ENCODE measurements at regions not wholly inside any gene's neighbourhood (a gene's known extent, or its start where the extent isn't known, plus 50 kb on each side); places are given as distances from the start of the nearest gene placed in this dataset.

DNA sequence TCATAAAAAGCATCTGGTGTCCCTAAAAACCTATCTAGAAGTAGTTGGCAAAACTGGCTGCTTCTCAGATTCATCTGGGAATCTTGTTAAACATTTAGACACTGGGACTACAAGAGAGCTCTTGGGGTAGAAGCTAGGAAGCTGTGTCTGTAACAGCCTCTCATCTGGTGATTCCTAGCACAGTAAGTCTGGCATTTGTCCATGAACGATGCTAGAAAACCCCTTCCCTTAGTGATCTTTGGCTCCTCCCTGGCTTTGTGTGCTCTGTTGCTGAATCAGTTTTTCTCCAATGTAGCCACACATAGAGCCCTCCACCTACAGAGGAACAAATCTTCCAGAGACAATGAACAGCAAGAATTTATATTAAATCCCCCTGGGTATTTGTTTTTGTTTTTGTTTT lies 951.7 kb upstream of the LCORL start:
- DNase-seq (ENCODE audit: low read depth), result no peak

DNA sequence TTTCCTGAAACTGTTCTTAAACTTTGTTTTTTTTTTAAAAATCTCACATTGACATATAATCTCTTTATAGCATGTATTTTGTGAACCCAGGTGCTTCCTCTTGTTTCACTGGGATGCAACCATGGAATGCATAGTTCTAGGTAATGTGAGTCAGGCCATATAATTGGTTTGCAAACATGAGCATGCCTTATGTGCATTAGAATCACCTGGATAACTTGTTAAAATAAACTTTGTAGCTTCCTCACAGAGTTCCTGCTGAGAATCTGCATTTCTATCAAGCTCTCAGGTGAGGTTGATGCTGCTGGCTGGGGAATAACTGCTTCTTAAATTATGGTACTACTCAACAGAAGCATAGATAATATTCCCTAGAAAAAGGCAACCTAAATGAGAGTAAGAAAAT lies 940.3 kb upstream of the LCORL start:
- no peak for DNase-seq (ENCODE audit: low read depth)

DNA sequence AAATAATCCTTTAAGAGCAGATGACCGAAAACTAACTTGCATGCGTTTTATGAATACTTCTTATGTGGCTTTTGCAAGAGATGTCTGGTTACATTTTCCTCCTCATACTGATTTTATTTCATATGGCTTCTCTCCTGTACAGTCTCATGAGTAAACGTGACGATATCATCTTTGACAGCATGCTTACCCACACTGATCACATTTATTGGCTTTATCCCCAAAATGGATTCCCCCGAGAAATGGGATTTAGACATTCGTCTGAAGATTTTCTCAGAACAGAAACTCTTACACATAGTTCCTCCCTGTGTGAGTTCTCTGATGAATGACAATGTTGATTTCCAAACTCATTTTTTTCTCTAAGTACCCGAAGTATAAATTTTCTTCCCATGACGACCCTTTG lies 939.7 kb upstream of the LCORL start:
- DNase-seq (ENCODE audit: low read depth), result no peak

DNA sequence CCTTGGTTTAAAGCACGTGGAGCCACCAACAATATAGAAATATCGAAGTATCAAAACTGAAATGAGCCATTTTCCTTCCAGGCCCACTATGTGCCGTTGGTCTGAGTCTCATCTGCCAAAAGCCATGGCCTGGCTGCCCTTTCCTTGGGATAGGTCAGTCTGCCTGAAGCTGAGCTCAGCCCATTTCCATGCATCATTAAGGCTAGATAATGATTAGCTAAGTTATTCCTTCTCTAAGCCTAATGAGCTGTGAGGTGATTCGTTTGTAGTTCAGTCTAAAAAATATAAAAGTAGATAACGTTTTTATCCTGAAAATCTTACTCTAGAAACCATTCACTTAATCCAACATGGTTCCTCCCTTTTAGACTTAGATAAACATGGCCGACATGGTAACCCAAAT lies 936.2 kb upstream of the LCORL start:
- DNase-seq (ENCODE audit: low read depth), result no peak

DNA sequence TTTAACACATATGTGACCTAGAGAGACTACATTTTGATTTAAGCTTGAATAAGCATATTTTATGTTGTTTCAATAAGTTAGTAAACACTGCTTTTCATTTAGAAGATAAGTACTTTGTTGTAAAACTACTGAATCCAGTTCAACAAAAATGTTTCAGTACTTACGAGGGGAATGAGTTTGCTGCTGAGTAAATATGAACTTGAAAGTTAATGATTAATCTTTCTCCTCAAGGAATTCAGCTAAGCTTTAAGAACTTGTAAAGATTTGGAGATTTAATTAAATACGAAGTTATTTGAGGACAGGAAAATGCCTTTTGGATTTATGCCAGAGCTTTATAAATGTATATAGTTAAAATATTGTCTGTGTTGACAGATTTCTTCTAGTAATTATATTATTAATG lies 933.0 kb upstream of the LCORL start:
- DNase-seq (ENCODE audit: low read depth), result no peak

DNA sequence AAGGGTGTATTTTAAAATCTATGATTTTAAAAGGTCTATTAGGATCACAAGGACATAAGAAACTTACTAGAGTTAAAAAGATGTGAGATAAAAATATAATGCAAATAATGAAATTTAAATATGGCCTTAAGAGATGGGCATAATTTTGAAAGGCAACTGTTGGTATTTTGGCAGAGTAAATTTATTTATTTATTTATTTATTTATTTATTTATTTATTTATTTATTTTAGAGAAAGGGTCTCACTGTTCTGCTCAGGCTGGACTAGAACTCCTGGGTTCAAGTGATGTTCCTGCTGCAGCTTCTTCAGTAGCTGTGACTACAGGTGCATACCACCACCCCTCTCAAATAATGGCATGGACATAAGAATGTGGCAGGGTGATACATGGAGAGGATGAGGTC lies 932.1 kb upstream of the LCORL start:
- no peak for DNase-seq (ENCODE audit: low read depth)

DNA sequence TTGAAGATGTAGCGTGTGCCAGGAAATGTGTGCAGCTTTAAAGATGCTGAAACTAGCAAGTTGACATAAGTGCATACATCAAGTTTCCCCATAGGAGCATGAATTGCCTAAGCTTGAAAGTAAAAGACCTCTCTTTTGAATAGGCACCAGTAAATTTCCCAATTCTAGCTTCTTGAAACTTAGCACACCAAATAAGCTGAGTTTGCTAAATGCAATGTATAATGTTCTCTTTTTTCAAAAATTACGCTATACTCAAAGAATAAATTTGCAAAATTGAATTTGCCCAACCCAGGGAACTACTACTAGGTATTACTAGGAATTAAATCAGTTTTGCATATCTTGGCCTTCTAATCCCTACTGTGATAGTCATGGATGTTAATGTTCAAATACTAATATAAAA lies 923.9 kb upstream of the LCORL start:
- DNase-seq (ENCODE audit: low read depth), result no peak

DNA sequence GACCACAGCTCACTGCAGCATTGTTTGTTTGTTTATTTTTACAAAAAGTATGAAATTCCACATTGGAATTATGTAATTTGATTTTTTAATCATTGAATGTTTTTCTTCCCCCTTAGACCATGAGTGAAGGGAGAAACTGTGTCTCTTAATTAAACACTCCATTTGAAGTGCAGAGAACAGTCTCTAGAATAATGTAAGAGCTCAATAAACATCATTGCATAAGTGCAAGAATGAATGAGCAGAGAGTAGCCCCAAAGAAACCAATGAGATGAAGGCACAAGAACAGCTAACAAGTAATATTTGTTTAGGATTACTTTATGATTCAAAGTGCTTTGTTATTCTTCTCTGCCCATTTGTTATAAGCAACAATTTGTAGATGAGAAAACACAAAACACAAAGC lies 921.3 kb upstream of the LCORL start:
- DNase-seq (ENCODE audit: low read depth), result no peak

DNA sequence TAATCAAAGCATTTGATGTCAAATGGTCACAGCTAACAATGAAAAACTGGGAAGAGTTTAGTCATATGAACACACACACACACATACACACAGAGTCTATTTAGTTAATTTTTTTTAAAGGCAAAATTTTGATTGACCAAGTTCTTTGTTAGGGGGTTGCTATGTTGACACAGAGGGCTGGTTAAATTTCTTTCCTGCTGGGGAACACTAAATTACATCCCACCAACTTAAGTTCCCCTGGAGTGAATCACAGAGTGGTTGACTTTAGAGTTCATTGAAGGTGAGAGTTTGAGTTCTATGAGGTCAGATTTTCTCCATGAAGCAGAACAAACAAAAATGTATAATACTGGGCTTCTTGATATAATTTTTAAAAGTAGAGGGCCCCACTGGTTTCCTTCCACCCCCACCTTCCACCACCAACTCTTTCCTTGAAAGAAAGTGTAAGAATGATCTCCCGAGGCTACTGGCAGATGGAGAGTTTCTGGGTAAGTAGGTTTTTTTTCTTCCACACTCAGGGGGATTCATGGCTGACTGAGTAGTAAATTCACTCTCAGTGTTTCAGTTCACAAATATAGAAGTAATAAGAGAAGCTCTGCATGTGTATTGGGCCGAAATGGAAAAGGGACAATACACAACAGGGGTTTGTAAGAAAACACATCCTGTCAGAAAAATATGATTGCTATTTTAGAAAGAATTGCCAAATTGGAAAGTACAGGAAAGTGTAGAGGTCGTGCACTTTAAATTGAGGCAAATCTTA lies 917.0 kb upstream of the LCORL start:
- no peak for DNase-seq (ENCODE audit: low read depth)

DNA sequence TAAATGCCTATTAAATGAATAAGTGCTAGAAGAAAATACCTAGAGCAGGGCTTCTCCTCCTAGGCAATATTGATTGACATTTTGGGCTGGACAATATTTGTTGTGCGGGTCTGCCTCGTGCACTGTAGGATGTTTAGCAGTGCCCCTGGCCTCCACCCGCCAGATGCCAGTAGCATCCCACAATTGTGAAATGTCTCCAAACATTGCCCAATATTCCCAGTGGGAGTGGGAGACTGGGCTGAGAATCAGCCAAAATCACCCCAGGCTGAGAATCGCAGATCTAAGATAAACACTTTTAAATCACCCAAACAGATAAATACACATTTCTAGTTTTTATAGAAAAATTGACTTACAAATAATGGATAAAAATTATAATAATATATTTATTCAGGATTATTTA lies 916.2 kb upstream of the LCORL start:
- no peak for DNase-seq (ENCODE audit: low read depth)

DNA sequence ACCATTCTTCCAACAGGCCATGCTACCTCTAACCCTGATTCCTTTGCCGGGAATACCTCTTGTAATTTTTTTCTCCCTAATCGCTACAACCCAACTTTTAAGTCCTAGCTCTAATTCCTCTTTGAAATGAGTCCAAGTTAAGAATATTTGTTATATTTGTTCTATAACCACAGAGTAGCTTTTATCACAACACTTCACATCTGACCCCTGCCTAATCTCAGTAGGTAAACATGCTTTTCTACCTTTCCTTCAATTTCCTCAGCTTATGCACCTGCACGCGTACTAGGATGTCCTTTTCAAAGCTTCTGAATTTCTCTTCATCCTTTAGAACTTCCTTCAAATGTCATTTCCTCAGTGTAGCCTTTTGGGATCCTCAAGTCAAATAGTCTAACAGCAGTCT lies 915.5 kb upstream of the LCORL start:
- DNase-seq (ENCODE audit: low read depth), result no peak

DNA sequence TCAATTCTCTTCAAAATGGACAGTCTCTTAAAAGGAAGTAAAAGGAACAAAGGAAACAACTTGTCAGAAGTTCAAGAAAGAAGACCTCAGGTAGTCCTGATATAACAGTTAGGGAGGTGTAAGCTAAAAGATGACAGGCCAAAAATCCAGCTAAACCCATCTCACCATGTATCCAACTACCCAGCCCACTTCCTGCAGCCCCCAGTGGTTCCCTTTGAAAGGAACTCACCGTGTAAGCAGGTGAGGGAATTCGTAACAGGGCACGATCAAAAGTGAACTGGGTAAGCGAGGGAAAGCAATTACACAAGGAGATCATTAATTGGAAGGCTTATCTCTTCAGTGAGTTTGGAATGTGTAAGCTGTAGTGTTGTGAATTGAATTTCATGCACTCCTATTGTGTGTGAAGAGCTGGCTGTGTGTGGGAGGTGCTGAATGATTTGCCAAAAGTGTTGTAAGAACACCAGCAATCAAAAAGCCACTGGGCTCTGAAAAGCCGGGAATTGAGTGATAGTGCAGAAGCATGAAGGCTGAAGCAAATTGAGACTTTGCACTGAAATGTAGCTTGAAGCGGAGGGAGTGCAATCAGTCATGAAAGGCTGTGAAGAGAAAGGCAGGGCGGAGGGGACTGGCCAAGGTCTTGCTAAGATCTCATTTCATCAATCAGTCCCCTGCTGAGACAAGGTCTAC lies 914.2 kb upstream of the LCORL start:
- no peak for DNase-seq (ENCODE audit: low read depth)

DNA sequence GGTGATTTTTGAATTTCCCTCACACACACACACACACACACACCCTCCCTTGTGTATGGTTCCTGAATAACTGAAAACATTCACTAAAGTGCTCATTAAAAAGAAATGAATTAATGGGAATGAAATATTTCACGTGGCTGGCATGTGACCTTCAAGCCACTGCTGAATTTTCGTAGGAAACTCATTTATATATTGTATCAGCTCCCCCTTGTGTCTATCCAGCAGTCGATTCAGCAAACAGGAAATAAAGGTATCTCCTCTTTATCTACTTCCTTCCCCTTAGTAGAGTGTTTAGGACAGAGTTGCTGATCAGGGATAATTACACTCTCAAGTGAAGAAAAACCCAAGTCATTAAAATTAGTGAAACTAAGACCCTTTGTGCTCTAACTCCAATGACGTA lies 912.6 kb upstream of the LCORL start:
- no peak for DNase-seq (ENCODE audit: low read depth)

DNA sequence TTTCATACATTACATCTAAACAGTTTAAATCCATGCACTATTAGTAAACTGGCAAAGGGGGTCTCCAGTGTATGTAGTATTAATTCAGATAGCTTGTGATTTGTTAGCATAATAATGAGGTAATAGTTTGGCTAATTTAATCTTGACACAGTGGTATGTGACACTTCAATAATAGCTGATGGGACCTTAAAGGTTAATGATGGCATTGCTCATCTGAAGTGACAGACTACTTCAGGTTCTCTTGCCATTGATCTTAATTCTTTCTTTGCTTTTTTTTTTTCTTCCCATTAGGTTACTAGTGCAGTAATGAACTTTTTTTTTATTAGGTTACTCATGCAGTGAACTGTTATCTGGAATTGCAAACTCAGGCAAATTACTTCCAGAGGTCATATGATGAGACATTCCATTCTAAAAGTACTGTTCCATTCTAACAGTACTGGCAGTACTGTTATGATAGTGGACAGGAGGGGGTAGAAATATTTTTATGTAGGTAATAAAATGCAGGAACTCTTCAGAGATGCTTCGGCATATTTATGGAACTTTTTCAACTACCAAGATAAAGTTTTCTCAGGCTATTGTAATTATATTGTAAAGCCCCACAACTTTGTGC lies 911.3 kb upstream of the LCORL start:
- DNase-seq (ENCODE audit: low read depth), result no peak

DNA sequence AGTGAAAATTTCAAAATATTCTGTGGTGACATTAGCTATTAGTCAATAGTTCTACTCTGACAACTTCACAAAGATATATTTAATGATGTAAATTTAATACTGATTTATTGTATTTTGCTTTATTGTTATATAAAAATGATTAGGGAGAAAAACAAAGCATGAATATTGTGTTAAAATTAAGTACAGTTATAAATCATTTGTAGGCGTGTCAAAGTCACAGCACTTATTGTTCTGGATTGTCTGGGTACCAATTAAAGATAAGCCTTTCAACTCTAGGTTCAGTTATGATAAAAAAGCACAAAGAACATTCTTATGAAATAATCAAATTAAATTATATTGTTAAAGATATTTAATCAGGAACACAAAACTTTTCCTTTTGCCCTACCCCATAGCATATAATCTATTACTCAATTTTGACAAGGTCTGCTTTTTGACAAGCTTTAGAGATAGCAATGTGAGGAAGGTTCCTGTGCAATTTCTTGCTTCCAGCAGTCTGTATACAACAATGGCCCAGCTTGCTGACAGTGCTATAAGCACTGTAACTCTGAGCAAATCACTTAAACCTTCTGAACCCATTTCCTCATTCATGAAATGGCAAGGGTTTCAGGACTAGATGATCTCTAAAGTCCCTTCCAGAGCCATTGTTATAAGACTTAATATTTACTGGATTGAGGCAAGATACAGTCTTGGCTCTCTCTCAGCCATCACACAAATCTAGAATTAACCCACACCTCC lies 910.3 kb upstream of the LCORL start:
- no peak for DNase-seq (ENCODE audit: low read depth)

DNA sequence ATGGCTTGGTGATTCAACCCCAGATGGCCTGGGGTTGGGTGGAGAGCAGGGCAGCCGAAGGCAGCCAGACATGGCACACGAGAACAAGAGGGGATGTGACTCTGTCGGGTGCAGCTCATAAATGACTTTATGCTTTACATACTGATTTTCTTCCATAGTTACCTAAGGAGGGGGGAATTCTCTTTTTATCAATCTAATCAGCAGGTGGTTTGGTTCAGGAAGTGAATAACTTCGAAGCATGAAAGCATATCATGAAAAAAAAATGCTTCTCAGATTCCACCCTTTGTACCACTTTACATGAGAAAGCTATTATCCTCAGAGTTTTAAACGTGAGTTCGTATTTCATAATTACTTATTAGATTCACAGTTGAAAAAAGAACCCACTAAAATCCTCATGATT lies 908.9 kb upstream of the LCORL start:
- no peak for DNase-seq (ENCODE audit: low read depth)

DNA sequence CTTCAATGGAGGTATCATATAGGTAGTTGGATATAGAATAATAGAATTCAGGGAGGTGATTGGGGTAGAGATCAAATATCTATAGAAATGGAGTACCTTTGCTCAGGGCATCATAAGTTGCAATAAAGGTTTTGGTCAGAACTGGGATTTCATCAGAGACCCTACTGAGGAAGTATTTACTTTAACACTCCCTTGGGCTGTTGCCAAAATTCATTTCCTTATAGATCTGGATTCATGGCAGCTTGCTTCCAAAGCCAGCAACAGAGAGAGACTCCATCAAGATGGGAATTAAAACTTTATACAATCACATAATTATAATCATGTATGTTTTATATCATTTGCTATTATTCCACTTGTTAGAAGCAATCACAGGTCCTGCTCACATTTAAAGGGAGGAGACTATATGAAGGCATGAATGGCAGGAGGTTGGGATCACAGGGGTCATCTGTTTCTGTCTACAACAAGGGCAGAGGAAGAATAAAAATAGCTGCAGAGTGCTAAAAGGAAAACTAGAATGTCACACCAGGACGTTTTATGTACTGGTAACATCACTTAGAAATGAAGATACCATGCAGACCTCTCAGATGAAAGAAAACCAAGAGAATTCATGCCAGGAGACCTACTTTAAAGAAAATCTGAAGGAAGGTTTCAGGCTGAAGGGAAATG lies 902.1 kb upstream of the LCORL start:
- DNase-seq (ENCODE audit: low read depth), result no peak

DNA sequence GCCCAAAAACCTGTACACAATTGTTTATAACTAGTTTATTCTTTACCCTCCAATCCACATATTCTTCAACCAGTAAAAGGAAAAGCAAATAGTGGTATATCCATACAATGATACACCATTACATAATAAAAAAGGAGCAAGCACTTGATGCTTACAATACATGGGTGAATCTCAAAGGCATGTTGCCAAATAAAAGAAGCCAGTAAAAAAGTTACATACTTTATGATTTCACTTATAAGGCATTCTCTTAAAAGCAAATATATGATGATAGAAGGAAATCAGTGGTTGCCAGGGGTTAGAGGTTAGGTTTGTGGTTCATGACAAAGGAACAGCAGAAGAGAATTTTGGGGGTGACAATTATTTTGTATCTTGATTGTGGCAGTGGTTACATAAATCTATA lies 896.1 kb upstream of the LCORL start:
- no peak for DNase-seq (ENCODE audit: low read depth)

DNA sequence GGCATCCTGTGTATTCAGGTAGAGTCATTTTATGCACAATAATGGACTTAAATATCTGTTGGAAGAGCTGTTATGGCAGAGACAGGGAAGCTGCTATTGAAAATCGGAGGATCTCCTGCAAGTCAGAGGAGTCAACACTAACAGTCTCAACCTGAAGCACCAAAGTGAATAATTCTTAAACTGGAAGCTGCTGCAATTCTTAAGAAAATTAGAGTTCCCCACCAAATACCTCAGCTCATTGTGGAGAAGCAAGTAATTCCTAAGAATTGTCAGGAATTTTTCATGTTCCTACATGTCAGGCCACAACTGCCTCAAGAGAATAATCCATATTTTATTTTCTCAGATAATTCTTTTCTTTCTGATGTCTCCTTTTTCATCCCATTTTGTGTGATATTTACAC lies 892.6 kb upstream of the LCORL start:
- DNase-seq (ENCODE audit: low read depth), result no peak

DNA sequence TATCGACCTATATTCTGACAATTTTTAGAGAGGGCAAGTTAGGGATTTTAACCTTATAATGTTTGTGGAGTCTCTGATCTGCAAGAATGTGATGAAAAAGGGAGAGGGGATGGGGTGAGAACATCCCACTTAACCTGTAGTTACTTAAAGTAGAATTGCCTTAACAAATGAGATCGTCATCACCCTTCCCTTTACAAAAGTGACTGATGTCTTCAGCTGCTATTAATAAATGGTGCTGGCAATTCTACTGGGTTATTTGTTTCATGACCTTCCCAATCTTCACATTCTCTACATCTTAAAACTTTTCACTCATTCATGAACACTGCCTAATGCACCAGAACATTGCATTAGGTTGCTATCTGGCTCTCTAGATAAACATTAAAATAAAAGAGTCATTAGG lies 873.4 kb upstream of the LCORL start:
- no peak for DNase-seq (ENCODE audit: low read depth)

DNA sequence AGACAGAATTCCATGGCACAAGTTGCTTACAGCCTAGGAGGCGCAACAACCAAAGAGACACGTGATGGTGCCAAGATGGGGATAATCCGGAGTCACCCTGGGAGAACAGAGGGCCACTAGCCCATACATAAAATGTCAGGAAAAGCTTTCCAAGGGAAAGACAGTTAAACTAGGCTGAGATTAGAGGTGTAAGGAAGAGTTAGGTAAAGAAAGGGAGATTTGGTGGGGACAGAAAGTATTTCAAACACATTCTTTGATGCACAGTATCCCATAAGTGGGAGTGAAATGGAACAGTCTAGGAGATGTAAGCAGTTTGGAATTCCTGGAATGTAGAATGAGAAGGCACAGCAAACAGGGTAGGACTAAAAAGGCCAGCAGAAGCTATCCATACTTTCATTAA lies 860.9 kb upstream of the LCORL start:
- DNase-seq (ENCODE audit: low read depth), result peak; percentile 2

DNA sequence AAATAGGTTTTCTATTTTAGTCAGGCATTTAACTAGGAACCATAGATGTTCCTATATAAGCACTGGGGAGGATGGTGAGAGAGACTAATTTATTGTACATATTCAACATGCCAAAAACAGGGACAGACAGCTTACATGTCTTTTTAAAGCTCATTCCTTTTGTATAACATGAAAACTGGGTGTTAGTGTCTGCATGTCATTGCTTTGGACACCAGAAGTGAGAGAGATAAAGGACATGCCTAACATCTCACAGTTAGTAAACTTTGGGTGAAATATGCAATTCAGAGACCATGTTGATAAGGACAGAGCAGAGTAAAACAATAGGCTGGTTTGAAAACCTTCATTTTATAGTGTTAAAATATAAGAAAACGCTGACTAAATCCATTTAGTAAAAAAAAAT lies 860.0 kb upstream of the LCORL start:
- DNase-seq (ENCODE audit: low read depth), result no peak
